H1 (cell line): ENCODE measurements at regions not wholly inside any gene's neighbourhood (a gene's known extent, or its start where the extent isn't known, plus 50 kb on each side); places are given as distances from the start of the nearest gene placed in this dataset.

Source experiments
- ATF2 ChIP-seq: IDR thresholded peaks from 2 replicates; pipeline ENCODE4 v1.6.1; 2012; ENCODE audit warnings: low read length, inconsistent platforms
- ZNF274 ChIP-seq: IDR thresholded peaks from 2 replicates; pipeline ENCODE4 v1.7.0; 2012; ENCODE audit warnings: low read length, borderline replicate concordance; ENCODE audit errors: extremely low read depth

- no peak for TF ChIP-seq ATF2
- TF ChIP-seq ZNF274 = no peak
These were observed 244.4 kb upstream of the C2CD4B start (continued) for GRCh38 chr15:62409466-62409865.
